SK-N-SH (cell line): ENCODE measurements at regions not wholly inside any gene's neighbourhood (a gene's known extent, or its start where the extent isn't known, plus 50 kb on each side); places are given as distances from the start of the nearest gene placed in this dataset.

Source experiments
- CTCF ChIP-seq: fragments of 200-600 bp; sonication (generic); IDR thresholded peaks from 2 replicates; pipeline ENCODE4 v1.6.1; 2017; ENCODE audit warnings: antibody characterized with exemption, mild to moderate bottlenecking, moderate library complexity
- EP300 ChIP-seq, 2 experiments: IDR thresholded peaks; 2 replicates each; pipeline versions ENCODE4 v1.4.0 to v1.6.1; 2012; ENCODE audit warnings: borderline replicate concordance in 1 of 2, low read depth in 1 of 2, low read length in 1 of 2
- FOSL2 ChIP-seq: IDR thresholded peaks from 2 replicates; pipeline ENCODE4 v1.4.0; 2012; ENCODE audit warnings: low read depth, mild to moderate bottlenecking, moderate library complexity, borderline replicate concordance
- MAX ChIP-seq: IDR thresholded peaks from 2 replicates; pipeline ENCODE4 v1.4.0; 2012; ENCODE audit warnings: low read depth
- MXI1 ChIP-seq: IDR thresholded peaks from 2 replicates; pipeline ENCODE4 v1.6.1; 2012; ENCODE audit warnings: mild to moderate bottlenecking, low read depth, low read length, improper control_type of control experiment
- NFIC ChIP-seq: IDR thresholded peaks from 2 replicates; pipeline ENCODE4 v1.4.0; 2012; ENCODE audit warnings: borderline replicate concordance
- POLR2AphosphoS5 ChIP-seq: IDR thresholded peaks from 2 replicates; pipeline ENCODE4 v1.6.1; 2012; ENCODE audit warnings: low read depth, low read length
- REST ChIP-seq: IDR thresholded peaks from 2 replicates; pipeline ENCODE4 v1.6.1; 2012; ENCODE audit warnings: mild to moderate bottlenecking, low read depth, low read length, moderate library complexity
- RFX5 ChIP-seq: IDR thresholded peaks from 2 replicates; pipeline ENCODE4 v1.6.1; 2012; ENCODE audit warnings: mild to moderate bottlenecking, improper control_type of control experiment, low read length
- TAF1 ChIP-seq: IDR thresholded peaks from 2 replicates; pipeline ENCODE4 v1.6.1; 2012; ENCODE audit warnings: low read depth, mild to moderate bottlenecking, low read length, moderate library complexity, borderline replicate concordance
- USF1 ChIP-seq: IDR thresholded peaks from 2 replicates; pipeline ENCODE4 v1.4.0; 2012; ENCODE audit warnings: low read depth, borderline replicate concordance
- USF2 ChIP-seq: fragments of 150-350 bp; IDR thresholded peaks from 2 replicates; pipeline ENCODE4 v1.6.1; 2017; ENCODE audit warnings: antibody characterized with exemption, low read length, low read depth, borderline replicate concordance
- YY1 ChIP-seq: IDR thresholded peaks from 2 replicates; pipeline ENCODE4 v1.4.0; 2012; ENCODE audit warnings: low read depth, mild to moderate bottlenecking

- no peak for TF ChIP-seq TAF1
- no peak for TF ChIP-seq YY1
- no peak for TF ChIP-seq POLR2AphosphoS5
- TF ChIP-seq CTCF = no peak
- TF ChIP-seq USF2 = no peak
- no peak for TF ChIP-seq FOSL2
- no peak for TF ChIP-seq USF1
- TF ChIP-seq MAX = no peak
- no peak for TF ChIP-seq EP300 (IDR thresholded peaks at IDR 0.05; ENCODE audit: borderline replicate concordance in 1 of 2, low read depth in 1 of 2, low read length in 1 of 2)
- no peak for TF ChIP-seq NFIC
- no peak for TF ChIP-seq MXI1
- TF ChIP-seq RFX5 = no peak
- TF ChIP-seq REST = no peak
These were observed 387.4 kb upstream of the NFIA start for GRCh38 chr1:60694980-60695379.
